GM21619 (cell line): ENCODE measurements at regions not wholly inside any gene's neighbourhood (a gene's known extent, or its start where the extent isn't known, plus 50 kb on each side); places are given as distances from the start of the nearest gene placed in this dataset.

Source experiments
- ATAC-seq: cut with Tn5 transposase; IDR thresholded peaks from one replicate; pipeline ENCODE4 v1.9.1; 2021; ENCODE audit not compliant: unreplicated experiment

DNA sequence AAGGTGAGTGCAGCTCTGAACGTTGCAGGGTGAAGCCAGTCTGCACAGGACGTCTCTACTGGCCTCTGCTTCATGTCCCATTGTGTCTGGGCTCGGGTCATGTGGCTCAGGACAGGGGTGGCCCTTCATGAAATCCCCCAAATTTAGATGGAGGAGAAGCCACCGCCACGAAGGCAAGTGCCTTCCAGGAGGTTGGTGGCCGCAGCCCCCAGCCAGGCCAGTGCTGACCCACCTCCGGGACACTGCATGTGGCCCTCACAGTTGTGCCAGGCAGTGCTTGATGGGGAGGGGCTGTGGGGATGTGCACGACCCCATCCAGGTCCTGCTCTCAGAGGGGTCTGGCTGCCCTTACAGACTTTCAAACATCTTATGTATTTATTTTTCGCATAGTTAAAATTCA lies 1311.1 kb downstream of the BRD1 start:
- no peak for ATAC-seq

DNA sequence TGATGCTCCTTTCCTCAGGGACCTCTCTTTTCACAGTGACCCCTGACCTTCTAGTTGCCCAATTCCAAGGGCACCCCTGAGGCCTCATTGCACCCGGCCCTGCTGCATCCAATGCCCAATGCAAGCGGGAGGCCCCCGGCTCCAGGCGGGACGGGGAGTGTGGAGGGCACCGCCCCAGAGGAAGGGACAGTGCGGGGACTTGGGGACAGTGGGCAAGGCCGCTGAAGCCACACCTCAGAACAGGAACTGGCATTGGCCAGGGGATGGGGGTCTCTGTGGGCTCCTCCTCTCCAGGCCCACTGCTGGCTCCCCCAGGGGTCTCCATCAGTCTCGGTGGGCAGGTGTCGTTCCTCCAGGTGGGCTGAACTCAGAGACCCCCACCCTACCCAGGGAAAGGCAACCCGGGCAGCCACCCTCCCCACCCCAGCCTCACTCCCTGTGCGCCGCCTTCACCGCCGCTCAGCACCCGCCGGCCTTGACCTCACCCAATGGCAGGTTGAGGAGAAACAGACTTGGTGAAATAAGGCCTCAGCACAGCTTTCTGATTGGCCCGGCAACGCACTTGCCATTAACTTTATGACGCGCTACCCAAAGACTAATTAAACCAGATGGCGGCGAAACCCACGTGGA lies 1312.0 kb downstream of the BRD1 start:
- no peak for ATAC-seq

DNA sequence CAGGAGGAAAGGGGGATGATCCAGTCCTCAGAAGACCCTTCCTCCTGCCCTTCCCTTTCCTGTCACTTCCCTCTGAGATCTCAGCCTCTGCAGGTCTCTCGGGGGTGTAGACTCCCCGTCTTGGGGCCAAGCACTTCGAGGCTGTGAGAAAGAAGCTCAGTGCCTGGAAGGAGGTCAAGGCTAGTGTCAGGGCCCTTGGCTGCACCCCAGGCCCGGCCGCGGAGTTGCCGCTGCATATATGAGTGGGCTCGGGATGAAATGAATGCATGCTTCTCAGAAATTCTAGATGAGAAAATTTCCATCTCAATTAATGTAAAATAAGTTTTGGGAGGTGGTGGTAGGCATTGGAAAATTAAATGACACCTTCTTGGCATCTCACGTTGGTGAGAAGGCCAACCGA lies 1313.7 kb downstream of the BRD1 start:
- ATAC-seq, result no peak

DNA sequence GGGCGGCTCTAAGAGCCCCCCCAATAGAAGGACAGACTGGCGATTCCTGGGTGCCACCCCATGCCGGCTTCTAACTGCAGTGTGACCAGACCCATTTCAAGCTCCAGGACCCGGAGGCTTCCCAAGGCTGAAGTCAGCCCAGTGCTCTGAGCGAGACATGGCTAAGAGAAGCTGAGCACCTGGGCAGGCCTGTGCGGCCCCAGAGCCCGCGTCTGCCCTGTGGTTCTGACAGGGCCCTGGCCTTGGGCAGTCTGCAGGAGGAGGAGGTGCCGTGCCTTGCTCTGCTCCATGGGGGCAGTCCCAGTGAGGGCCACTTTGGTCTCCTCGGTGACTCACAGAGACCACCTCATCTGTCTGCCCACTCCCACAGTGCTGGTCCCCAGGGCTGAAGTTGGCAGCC lies 1314.2 kb downstream of the BRD1 start:
- no peak for ATAC-seq

DNA sequence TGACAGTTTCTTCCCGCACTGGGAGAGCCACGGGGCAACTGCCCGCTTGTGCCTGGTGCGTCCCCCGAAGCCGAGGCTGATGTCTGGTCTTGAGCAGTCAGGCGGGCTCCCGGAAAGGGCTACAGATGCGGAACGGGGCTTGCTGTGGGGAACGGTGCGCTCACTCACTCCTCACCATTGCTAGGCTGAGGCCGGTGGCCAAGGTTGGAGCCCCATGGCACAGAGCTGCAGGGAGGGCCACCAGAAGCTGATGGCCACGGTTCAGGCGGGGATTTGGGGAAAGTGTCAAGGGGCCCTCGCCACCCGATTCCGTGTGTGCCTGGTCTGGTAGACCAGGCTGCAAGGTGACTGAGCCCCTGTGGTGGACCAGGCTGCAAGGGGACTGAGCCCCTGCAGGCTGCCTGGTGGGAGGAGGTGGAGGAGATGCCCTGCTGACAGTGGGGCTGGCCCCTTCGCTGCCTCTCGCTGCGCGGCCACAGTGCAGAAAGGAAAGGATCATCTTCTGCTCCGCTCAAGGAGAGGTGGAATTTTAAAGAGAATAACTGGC lies 1315.8 kb downstream of the BRD1 start:
- no peak for ATAC-seq

DNA sequence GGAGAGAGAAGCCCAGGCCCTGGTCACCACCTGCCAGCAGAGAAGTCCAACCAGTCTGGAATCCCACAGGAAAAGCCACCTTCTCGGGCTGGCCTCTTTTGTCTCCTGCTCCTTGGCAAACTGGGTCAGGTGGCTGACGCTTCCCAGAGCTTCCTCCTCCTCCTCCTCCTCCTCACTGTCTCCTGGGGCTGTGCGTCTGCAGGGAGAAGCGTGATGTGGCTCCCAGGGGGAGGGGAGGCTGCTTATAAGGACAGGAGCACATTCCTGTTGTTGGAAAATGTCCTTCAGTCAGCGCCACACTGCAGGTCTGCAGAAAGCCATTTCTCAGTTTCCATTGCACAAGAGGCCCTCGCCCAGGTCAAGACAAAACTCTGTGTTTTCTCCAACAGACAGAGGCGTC lies 1316.5 kb downstream of the BRD1 start:
- no peak for ATAC-seq

DNA sequence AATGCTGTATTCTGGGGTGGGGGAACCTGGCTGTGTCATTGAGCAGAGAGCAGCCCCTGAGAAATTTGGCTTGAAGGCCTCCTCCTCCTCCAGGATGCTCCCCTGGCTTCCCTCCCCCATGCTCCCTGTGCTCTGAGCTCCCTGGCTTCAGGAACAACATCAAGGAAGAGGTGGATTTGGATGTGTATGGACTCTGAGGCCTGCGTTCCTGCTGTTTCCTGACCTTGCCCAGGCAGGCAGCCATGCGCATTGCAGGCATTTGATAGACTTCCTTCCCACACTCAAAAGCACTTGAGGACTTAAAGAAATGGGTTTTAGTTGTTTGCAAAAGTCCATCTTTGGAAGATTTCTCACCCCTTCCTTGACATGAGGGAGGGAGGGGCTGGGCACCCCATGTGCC lies 1317.1 kb downstream of the BRD1 start:
- no peak for ATAC-seq

DNA sequence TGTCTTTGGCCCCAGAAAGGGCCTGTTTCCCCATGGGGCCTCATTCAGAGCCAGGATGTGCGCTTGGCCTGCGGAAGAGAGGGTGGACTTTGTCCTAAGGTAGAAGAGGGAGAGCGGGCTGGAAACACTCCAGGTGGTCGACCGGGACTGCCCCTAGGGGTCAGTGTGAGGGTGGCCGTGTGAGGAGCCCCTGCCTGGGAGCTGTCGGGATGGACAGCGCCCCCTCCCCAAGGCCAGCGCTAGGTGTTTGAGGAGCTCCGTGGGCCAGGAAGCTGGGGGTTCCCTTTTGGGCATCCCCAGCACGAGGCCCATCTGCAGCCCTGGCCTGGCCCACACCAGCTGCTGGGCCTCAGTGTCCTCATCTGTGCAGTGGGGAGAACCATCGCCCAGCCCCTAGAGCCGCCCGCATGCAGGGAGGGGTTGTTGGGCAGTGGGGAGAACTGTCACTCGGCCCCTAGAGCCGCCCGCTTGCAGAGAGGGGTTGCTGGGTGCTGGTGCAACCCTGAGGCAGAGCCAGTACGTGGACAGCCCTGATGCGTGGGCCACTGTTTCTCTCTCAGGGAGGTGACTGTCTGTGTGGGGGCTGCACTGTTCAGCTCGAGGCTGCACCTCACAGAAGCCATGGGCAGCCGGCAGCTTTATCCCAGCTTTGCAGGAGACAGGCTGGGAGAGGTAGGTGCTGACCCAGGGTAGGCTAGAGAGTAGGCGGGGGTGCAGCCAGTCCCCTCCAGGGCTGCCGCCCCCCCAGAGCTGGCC lies 1319.9 kb downstream of the BRD1 start:
- ATAC-seq, result no peak

DNA sequence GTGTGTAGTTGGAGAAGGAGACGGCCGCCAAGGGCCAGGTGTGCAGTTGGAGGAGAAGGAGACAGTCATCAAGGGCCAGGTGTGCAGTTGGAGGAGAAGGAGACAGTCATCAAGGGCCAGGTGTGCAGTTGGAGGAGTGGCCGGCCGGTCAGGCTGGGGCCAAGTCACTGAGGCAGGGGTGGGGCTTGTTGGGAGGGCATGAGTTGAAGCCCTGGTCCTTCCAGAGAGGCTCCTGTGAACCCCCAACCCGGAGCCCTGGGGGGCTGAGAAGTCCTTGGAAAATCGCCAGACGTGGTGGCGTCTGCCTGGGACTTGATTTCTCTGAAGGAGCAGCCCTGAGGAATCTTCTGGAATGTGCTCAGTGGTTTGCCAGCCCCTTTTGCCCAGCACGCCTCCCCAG lies 1320.5 kb downstream of the BRD1 start:
- no peak for ATAC-seq

DNA sequence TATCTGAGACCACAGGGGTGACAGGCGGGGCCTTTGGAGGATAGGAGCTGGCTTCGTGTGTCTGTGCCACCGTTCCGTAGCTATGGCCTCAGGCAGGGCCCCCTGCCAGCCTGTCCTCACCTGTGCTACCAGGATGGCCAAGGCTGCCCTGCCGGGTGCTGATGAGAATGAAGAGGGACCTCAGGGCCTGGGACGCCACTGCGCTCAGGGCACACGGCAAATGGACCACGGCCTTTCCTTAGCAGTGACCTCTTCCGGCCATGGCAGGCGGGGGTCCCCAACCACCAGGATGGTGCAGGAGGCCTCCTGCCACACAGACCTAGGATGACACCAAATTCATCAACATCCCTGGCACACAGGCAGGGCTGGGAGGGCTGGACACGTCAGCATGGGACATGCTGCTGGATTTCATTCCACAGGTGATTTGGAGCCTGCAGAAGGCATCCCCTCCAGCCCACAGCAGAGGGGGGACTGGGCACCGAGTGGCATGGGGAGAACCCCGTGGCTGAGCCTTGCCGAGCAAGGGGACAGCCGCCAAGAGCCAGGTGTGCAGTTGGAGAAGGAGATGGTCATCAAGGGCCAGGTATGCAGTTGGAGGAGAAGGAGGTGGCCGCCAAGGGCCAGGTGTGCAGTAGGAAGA lies 1321.0 kb downstream of the BRD1 start:
- ATAC-seq, result no peak

DNA sequence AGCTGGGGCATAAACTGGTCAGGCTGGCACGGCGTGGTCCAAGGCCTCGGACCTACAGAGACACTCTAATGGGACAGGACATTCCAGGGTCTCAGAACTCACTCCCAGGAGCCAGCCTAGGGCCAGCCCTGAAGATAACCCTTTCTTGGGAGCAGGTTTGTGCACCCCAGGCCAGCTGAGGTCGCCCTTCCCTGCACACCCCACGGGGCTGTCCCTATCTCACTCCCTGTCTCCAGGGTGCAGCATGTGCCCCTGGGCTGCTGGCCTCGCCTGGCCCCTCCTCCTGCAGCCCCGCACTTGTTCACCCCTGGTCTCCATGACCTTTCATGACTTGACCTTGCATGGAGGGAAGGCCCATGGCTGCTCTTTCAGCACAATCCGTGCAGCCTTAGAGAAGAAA lies 1321.8 kb downstream of the BRD1 start:
- no peak for ATAC-seq

DNA sequence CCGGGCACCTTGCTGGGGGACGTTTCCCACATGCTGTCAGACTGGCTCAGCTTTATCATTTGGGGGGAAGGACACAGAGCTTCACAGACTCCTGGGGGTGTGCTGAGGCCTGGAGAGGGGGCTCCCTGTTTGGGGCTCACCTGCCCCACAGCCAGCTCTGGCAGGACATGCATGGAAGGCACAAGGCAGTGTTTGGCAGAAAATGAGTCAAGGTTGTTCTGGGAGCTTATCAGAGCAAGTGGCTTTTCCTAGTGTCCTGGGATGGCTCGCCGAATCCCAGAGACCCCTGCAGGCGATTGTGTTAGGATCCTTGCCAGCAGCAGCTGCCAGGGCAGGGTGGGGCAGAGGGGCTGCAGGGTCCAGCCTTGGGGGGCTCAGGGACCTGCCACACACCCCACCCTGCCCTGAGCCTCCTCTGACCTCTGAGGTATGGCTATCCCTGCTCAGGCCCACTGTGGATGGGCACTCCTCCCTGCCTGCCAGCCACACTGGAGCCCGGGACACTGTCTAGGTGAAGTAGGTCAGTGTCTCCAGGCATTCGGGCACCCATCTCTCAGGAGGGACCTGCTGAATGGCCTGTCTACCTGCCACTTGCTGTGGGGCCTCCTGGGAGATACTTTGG lies 1323.0 kb downstream of the BRD1 start:
- no peak for ATAC-seq

DNA sequence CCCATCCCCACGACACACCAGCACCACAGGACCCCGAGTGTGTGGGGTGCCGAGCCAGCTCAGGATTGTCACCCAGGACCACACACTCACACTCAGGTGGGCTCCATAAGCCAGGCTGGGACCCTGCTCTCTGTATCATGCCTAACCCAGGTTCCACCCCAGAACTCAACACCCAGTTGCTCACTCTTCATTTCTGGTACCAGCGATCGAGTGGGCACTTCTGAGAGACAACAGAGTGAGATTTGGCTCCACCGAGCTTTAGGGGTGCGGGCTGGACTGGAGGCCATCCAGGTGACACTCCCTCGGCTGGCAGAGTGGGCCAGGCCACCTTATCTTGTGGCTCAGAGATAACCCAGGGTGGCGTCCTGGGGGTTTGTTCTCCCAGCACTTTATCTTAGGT lies 1323.8 kb downstream of the BRD1 start:
- no peak for ATAC-seq

DNA sequence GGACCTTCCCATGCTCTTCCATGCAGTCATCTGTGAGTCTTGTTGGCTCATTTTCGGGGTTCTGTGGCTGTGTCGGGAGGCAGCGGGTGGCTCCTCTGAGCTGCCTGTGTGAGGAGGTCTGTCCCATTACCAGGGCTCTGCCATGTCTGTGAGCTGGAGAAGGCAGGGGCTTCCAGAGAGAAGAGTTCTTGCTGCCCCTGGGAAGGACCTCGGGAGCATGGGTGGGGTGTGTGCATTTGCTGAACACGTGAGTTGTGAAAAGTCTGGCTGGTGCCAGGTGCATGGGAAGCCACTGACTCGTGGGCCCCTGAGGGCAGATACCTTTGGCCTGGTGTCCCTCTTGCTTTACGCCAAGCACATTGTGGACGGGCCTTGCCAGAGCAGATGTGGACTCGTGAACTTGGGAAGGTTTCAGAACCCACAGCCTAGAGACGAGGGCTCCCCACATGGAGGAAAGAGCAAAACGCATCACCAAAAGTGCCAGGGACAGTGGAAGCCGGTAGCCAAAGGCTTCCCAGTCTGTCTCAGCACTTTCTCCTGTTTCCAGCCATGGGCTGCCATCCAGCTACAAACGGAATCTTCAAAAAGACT lies 1324.5 kb downstream of the BRD1 start:
- no peak for ATAC-seq

DNA sequence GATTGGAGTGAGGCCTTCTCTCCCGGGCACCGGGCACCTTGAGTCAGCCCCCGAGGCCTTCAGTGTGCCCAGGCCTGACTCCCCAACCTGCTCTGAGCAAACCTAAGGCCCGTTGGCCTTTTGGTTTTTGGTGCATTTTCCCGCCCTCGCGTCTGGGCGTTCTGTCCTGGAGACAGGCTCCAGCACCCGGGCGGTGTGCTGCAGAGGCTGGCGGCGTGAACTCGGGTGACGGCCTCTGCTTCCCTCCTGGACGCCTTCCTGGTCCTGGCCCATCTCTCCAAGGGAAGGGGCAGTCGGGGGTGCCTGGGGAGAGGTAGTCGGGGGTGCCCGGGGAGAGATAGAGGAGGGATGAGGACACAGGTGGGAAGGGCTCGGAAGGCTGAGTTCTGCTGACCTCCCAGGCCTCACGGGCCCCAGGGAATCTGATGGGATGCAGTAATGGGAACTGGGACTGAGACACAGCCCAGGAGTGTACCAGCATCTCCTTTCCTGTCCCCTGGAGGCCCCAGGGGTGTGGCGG lies 1326.4 kb downstream of the BRD1 start:
- no peak for ATAC-seq

DNA sequence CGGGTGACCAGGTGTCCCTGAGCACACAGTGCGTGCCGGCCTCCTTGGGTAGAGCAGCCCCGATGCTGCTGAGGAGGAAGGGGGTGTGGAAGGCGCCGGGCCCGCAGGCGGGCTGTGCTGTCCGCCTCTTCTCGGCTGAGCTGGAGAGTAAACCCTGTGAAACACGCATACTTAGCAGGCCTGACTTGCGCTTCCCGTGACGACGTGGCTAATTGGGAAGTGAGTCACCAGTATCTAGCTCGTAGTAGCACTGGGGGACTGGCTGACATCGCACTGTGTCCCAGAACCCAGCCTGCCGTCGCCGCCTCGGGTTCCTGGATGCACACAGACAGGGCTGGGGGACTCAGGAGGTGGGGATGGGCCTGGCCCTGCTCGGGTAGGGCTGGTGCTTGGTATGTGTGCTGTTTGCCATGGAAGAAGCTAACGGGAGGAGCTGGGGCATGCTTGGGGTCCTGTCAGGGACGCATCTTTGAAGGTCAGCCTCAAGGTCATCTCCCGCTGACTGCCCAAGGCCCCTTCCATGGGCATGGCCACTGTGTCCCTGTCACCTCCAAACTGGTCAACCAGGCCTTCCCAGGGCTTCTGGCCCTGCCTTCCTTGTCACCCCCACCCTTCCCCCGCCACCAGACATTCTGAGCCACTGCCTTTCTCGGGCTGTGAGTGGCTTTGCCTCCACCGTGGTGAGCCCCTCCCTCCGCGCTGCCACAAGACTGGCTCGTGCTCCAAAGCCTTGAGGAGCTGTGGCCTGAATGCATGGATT lies 1327.0 kb downstream of the BRD1 start:
- no peak for ATAC-seq

DNA sequence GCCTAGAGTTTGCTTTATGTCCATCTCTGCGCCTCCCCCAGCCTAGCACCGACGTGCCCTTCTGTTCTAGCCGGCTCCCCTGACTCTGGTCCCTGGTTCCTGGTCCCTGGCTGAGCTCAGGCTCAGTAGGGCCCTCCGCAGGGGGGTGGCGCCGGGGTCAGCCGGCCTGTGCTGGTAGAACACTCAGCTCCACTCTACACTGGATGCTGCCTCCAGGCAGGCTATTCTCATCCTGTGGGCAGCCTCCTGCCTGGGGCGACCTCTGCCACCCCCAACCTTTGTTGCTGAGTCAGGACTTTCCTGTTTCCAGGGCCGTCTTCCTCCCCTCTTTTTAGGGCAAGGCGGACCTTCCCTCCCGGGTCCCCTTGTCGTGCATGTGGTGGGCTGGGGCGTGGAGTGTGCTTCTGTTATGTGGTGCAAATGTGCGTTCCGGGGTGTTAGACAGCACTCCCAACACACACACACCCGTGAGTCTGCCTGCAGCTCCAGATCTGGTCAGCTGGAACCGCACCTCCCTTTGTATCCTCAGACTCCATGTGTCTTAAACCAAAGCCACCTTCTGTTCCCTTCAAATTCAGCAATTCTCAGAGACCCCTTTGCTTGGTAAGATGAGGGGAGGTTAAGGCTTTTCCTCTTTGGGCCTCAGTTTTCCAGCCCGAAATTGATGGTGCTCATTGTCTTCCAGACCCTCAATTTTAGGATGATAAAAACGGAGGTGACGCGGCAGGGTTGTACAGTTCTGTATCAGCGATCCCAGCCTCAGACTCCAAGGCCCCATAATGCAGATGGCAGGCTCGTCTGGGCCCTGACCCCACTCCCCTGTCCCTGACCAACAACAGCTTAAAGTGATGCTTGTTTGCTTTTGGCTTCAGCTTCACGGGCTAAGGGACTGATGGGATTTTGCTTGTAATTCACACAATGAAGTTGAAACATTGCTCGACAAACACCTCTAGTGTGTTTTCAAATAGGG lies 1327.9 kb downstream of the BRD1 start:
- no peak for ATAC-seq

DNA sequence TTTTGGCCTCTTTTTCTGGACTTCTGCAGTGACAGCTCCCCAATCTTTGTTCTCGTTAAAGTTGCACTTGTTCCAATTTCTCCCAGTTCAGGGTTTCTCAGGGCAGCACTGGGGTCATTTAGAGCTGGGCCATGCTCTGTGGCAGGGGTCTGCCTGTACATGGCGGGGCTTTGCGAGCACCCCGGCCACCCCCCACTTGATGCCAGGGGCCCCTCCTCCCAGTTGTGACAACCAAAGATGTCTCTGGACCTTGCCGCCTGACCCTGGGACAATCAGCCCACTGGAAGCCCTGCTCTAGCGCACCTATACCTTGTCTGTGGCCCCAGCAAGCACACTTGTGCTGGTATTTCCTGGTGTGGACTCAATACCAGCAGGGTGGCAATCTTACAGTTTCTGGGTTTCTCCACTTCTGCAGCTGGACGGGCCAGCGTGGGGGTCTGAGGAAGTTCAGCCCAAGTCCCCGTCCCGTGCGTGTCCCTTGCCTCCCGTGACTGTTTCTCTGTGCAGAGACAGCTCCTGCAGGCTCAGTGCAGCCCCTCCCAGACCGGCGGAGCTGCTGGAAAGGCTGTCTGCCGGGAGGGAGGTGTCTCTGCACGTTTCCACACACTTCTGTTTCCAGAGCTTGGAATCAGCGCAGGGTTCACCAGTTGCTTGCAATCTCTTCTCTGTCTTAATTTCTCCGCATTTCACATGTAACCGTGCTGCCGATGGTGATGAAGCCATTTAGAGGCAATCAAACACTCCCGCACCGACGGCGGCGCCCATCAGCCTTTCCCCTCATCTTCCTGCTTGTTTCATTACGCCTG lies 1328.9 kb downstream of the BRD1 start:
- no peak for ATAC-seq
